AG10803 (cell line): ENCODE measurements at regions not wholly inside any gene's neighbourhood (a gene's known extent, or its start where the extent isn't known, plus 50 kb on each side); places are given as distances from the start of the nearest gene placed in this dataset.
"Not testable (repeated sequence)": the region's sequence is repeated elsewhere in the genome, so short reads cannot be mapped to it uniquely, and the experiment has no call there.

Experiments used
- DNase-seq: peaks from one replicate; pipeline ENCODE4 v3.0.0; 2010; ENCODE audit warnings: low read depth
- H3K4me3 ChIP-seq: 2 replicates; pipeline ENCODE4 v1.5.1; 2011; ENCODE audit warnings: mild to moderate bottlenecking, low read length, control low read depth
- TF ChIP-seq, protein P1 (sequence below): conservative IDR thresholded peaks from 2 replicates; pipeline ENCODE4 v1.5.1; 2011; ENCODE audit warnings: mild to moderate bottlenecking, low read length, control low read depth, inconsistent platforms

DNA sequence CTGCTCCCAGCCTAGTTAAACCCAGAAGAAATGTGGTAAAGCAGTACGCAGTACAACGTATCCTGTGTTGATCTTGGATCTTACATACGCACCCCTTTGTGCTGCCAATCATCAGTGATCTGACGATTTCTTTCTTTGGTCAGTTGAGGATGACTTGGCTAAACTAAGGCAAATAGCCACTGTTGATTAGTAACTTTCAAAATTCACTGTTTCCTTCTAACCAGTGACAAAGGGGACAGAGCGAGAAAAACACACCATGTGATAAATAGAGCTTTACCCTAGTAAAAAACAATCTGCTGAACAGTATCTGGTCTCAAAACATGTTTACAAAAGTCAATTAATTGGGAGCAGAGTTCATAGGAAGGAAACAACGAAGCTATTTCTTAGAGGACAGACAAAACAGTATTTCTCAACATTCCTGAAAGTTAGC lies 123.2 kb upstream of the RAB18 start:
- no peak overlapping the region for H3K4me3 ChIP-seq
- no peak for DNase-seq
- TF ChIP-seq, protein P1, sequence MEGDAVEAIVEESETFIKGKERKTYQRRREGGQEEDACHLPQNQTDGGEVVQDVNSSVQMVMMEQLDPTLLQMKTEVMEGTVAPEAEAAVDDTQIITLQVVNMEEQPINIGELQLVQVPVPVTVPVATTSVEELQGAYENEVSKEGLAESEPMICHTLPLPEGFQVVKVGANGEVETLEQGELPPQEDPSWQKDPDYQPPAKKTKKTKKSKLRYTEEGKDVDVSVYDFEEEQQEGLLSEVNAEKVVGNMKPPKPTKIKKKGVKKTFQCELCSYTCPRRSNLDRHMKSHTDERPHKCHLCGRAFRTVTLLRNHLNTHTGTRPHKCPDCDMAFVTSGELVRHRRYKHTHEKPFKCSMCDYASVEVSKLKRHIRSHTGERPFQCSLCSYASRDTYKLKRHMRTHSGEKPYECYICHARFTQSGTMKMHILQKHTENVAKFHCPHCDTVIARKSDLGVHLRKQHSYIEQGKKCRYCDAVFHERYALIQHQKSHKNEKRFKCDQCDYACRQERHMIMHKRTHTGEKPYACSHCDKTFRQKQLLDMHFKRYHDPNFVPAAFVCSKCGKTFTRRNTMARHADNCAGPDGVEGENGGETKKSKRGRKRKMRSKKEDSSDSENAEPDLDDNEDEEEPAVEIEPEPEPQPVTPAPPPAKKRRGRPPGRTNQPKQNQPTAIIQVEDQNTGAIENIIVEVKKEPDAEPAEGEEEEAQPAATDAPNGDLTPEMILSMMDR = no peak

DNA sequence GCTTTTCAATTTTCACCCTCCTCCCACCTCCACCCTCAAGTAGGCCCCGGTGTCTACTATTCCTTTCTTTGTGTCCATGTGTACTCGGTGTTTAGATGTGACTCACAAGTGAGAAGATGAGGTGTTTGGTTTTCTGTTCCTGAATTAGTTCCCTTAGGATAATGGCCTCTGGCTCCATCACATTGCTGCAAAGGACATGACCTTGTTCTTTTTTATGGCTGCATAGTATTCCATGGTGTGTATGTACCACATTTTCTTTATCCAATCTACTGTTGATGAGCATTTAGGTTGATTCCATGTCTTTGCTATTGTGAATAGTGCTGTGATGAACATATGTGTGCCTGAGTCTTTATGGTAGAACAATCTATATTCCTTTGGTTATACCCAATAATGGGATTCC lies 125.1 kb upstream of the RAB18 start:
- not testable (repeated sequence) for H3K4me3 ChIP-seq, DNase-seq

DNA sequence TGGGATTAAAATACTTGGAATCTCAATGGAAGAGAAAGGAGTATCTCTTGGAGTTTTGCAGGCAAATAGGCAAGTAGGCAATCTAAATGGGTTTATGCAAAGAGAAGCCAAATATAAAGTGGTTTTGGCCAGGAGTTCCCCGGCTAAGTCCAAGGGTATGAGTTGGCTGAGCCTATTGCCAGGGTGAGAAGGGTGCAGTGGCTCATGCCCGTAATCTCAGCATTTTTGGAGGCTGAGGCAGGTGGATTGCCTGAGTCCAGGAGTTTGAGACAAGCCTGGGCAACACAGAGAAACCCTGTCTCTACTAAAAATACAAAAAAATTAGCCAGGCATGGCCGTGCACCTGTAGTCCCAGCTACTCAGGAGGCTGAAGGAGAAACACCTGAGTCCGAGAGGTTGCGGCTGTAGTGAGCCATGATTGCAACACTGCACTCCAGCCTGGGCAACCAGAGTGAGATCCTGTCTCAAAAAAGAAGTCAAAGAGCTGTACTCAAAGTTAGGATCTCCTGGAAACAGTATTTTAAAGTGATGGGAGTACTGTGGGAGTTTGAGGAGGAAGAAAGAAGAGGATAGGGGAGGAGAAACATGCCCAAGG lies 130.4 kb upstream of the RAB18 start:
- no peak for DNase-seq
- H3K4me3 ChIP-seq = no peak overlapping the region
- TF ChIP-seq, protein P1 = no peak

DNA sequence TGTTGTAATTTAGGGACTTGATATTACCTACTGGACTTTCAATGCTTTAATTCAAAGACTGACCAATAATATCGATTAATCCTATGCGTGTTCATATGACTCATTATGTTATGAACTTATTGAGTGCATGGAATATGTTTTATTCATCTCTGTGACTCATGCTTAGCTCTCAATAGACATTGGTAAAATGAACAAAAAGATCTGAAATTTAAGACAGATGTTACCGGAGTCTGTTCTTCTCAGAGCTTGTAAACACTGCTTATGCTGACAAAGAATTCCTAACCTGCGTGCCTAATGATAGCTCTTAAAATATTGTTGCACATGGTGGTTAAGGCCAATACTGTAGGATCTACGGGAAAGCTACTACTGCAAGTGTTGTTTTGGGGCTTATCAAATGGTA lies 131.5 kb upstream of the ACBD5 start:
- peak; percentile 8 for DNase-seq
- H3K4me3 ChIP-seq = no peak overlapping the region
- TF ChIP-seq, protein P1 = no peak

DNA sequence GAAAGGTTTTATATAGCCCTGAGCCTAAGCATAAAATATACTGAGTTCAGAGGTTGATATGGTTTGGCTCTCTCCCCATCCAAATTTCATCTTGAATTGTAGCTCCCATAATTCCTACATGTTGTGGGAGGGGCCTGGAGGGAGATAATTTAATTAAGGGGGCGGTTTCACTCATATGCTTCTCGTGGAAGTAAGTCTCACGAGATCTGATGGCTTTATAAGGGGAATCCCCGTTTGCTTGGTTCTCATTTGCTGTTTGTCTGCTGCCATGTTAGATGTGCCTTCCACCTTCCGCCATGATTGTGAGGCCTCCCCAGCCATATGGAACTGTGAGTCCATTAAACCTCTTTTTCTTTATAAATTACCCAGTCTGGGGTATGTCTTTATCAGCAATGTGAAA lies 130.8 kb upstream of the ACBD5 start:
- DNase-seq, H3K4me3 ChIP-seq: not testable (repeated sequence)

DNA sequence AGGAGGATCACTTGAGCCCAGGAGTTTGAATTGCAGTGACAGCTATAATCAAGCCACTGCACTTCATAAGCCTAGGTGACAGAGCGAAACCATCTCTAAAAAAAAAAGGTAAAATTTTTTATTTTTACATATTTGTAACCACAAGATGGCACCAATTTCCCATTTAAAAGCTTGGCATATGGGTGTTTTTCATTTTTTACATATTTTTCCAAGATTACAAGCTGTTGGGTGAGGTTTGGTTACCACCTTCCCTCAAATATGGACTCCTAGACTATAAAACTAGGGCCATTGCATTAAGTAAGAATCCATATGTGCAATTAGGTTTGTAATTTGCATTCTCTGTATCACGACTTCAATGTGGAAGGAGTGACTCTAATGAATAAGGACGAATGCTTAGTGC lies 129.3 kb upstream of the ACBD5 start:
- no peak overlapping the region for H3K4me3 ChIP-seq
- peak; percentile 13 for DNase-seq
- TF ChIP-seq, protein P1 = no peak; the same call in 1 of the 2 replicates

DNA sequence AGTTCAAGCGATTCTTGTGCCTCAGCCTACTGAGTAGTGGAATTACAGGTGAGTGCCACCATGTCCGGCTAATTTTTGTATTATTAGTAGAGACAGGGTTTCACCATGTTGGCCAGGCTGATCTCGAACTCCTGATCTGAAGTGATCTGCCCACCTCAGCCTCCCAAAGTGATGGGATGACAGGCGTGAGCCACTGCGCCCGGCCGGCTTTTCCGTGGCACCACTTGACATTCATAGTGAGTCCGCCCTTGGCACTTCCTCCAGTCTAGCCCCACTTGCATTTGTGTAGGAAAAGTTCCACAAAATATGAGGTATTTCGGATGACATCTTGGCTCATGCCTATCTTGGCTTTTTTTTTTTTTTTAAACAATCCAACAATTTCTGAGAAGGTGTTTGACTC lies 128.1 kb upstream of the ACBD5 start:
- DNase-seq = no peak
- H3K4me3 ChIP-seq = no peak overlapping the region
- TF ChIP-seq, protein P1 = no peak

DNA sequence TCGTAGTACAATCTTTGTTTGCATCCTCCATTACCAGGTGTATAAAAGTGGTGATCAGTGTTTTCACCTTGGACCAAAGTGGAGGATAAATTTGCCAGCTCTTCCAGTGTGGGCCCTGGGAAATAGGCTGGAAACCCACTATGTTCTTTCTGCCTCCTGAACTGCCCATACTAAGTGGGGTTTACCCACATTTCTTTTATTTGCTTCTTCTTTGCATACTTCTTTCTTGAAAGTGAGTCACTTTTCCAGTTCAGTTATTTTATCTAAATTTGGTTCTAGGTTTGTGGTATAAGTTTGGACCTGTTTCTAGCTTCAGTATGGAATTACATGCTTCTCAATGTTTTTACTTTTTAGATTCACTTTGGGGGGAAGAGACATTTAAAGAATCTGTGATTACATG lies 126.2 kb upstream of the ACBD5 start:
- TF ChIP-seq, protein P1 = no peak
- H3K4me3 ChIP-seq = no peak overlapping the region
- DNase-seq = no peak
